ENCODE measurements at regions not wholly inside any gene's neighbourhood (a gene's known extent, or its start where the extent isn't known, plus 50 kb on each side); places are given as distances from the start of the nearest gene placed in this dataset.

- no peaks in the 10 kb centered on the region for H3K4me1 ChIP-seq (ENCODE audit: insufficient read depth, poor library complexity, severe bottlenecking)
- H3K36me3 ChIP-seq (ENCODE audit: low read depth) = no peaks in the 10 kb centered on the region
- H3K9me3 ChIP-seq (ENCODE audit: severe bottlenecking) = no peaks in the 10 kb centered on the region
- no peak for TF ChIP-seq CTCF (IDR thresholded peaks at IDR 0.05; ENCODE audit: poor library complexity, severe bottlenecking)
- H3K27ac ChIP-seq (ENCODE audit: poor library complexity, severe bottlenecking) = no peak overlapping the region
- H3K27me3 ChIP-seq (ENCODE audit: insufficient read depth, poor library complexity, severe bottlenecking) = no peaks in the 10 kb centered on the region
- no peak for DNase-seq (ENCODE audit: low spot score)
- ATAC-seq (ENCODE audit: low read depth) = no peak
- H3K4me3 ChIP-seq (ENCODE audit: severe bottlenecking) = no peak overlapping the region
Measured at GRCh38 chr10:128912568-128913311, 554.3 kb upstream of the MGMT start.

GRCh38 chr10:128914681-128915080 lies 552.4 kb upstream of the MGMT start:
- Histone ChIP-seq H3K4me1 (ENCODE audit: insufficient read depth, poor library complexity, severe bottlenecking) (no peaks in the 10 kb centered on the region), H3K36me3 (ENCODE audit: low read depth) (no peaks in the 10 kb centered on the region), H3K27ac (ENCODE audit: poor library complexity, severe bottlenecking) (no peak overlapping the region), H3K27me3 (ENCODE audit: insufficient read depth, poor library complexity, severe bottlenecking) (no peaks in the 10 kb centered on the region), H3K9me3 (ENCODE audit: severe bottlenecking) (no peaks in the 10 kb centered on the region), H3K4me3 (ENCODE audit: severe bottlenecking) (no peak overlapping the region)
- TF ChIP-seq CTCF (IDR thresholded peaks at IDR 0.05; ENCODE audit: poor library complexity, severe bottlenecking) = no peak
- peak; percentile 48; the same call in 1 of the 3 replicates for ATAC-seq (ENCODE audit: low read depth)
- no peak for DNase-seq (ENCODE audit: low spot score)

- ATAC-seq (ENCODE audit: low read depth) (no peak), DNase-seq (ENCODE audit: low spot score) (no peak)
- Histone ChIP-seq H3K4me3 (ENCODE audit: severe bottlenecking) (no peak overlapping the region), H3K27me3 (ENCODE audit: insufficient read depth, poor library complexity, severe bottlenecking) (no peaks in the 10 kb centered on the region), H3K4me1 (ENCODE audit: insufficient read depth, poor library complexity, severe bottlenecking) (no peaks in the 10 kb centered on the region), H3K27ac (ENCODE audit: poor library complexity, severe bottlenecking) (no peak overlapping the region), H3K9me3 (ENCODE audit: severe bottlenecking) (no peaks in the 10 kb centered on the region), H3K36me3 (ENCODE audit: low read depth) (no peaks in the 10 kb centered on the region)
- TF ChIP-seq CTCF (IDR thresholded peaks at IDR 0.05; ENCODE audit: poor library complexity, severe bottlenecking) = no peak
Measured at GRCh38 chr10:128915630-128916029, 551.4 kb upstream of the MGMT start.

- H3K9me3 ChIP-seq (ENCODE audit: severe bottlenecking) = no peaks in the 10 kb centered on the region
- no peak for DNase-seq (ENCODE audit: low spot score)
- TF ChIP-seq CTCF (IDR thresholded peaks at IDR 0.05; ENCODE audit: poor library complexity, severe bottlenecking) = no peak
- H3K27me3 ChIP-seq (ENCODE audit: insufficient read depth, poor library complexity, severe bottlenecking) = no peaks in the 10 kb centered on the region
- no peaks in the 10 kb centered on the region for H3K4me1 ChIP-seq (ENCODE audit: insufficient read depth, poor library complexity, severe bottlenecking)
- ATAC-seq (ENCODE audit: low read depth) = no peak
- H3K36me3 ChIP-seq (ENCODE audit: low read depth) = no peaks in the 10 kb centered on the region
- no peak overlapping the region for H3K27ac ChIP-seq (ENCODE audit: poor library complexity, severe bottlenecking)
- no peak overlapping the region for H3K4me3 ChIP-seq (ENCODE audit: severe bottlenecking)
Measured at GRCh38 chr10:128916383-128916782, 550.7 kb upstream of the MGMT start.

- no peaks in the 10 kb centered on the region for H3K9me3 ChIP-seq (ENCODE audit: severe bottlenecking)
- H3K36me3 ChIP-seq (ENCODE audit: low read depth) = no peaks in the 10 kb centered on the region
- ATAC-seq (ENCODE audit: low read depth) (no peak), DNase-seq (ENCODE audit: low spot score) (no peak)
- no peaks in the 10 kb centered on the region for H3K27me3 ChIP-seq (ENCODE audit: insufficient read depth, poor library complexity, severe bottlenecking)
- TF ChIP-seq CTCF (IDR thresholded peaks at IDR 0.05; ENCODE audit: poor library complexity, severe bottlenecking) = no peak
- H3K4me3 ChIP-seq (ENCODE audit: severe bottlenecking) = no peak overlapping the region
- no peak overlapping the region for H3K27ac ChIP-seq (ENCODE audit: poor library complexity, severe bottlenecking)
- no peaks in the 10 kb centered on the region for H3K4me1 ChIP-seq (ENCODE audit: insufficient read depth, poor library complexity, severe bottlenecking)
Measured at GRCh38 chr10:128921389-128922022, 545.5 kb upstream of the MGMT start.

Data from RWPE2 (cell line).